Esophagus squamous epithelium (tissue), 5 donors: ENCODE measurements at regions not wholly inside any gene's neighbourhood (a gene's known extent, or its start where the extent isn't known, plus 50 kb on each side); places are given as distances from the start of the nearest gene placed in this dataset.

ENCODE experiments used
- DNase-seq: peaks from one replicate; lab custom pipeline; 2025; lab: John Stamatoyannopoulos, UW
- H3K27ac ChIP-seq, 4 donors: fragments of 200-600 bp; sonication (generic); one replicate each; pipeline ENCODE4 v1.5.1; 2016 to 2019; ENCODE audit warnings: mild to moderate bottlenecking in 1 of 4
- H3K27me3 ChIP-seq, 4 donors: fragments of 200-600 bp; sonication (generic); 1 replicate in 3 of 4; 2 replicates in 1 of 4; pipeline versions ENCODE4 v1.5.1 to v1.6.0; 2017 to 2021; ENCODE audit warnings: antibody characterized with exemption in 1 of 4
- H3K36me3 ChIP-seq, 3 donors: fragments of 200-600 bp; sonication (generic); one replicate each; pipeline ENCODE4 v1.5.1; 2016 to 2019
- H3K4me1 ChIP-seq, 3 donors: fragments of 200-600 bp; sonication (generic); one replicate each; pipeline ENCODE4 v1.5.1; 2017 to 2019
- H3K4me3 ChIP-seq, 4 donors: fragments of 200-600 bp; sonication (generic); 1 replicate in 3 of 4; 2 replicates in 1 of 4; pipeline ENCODE4 v1.5.1; 2016 to 2019; ENCODE audit warnings: mild to moderate bottlenecking in 2 of 4, moderate library complexity in 1 of 4
- H3K9me3 ChIP-seq, 3 donors: fragments of 200-600 bp; sonication (generic); one replicate each; pipeline ENCODE4 v1.5.1; 2016 to 2019
- POLR2A ChIP-seq, 4 donors: fragments of 450-650 bp; IDR thresholded peaks; one replicate each; pipeline ENCODE4 v1.6.1; 2017; ENCODE audit warnings: antibody characterized with exemption in 4 of 4, mild to moderate bottlenecking in 4 of 4, moderate library complexity in 3 of 4
- WGBS, 2 donors: methylation state at CpG; one replicate each; pipeline ENCODE4 v1.1.5; 2018; 5-methylcytosine and 5-hydroxymethylcytosine counted together
- intact Hi-C: fragments of 100-400 bp; cut with DNase I; formaldehyde crosslinking; loops from one replicate; pipeline ENCODE4 v1.15.0; 2022
- TF ChIP-seq, protein P1 (sequence below), 6 experiments: fragments of 450-650 bp in 4 of 6; fragments of 200-600 bp in 2 of 6; sonication (generic) in 2 of 6; IDR thresholded peaks; one replicate each; pipeline ENCODE4 v1.5.1; 2016 to 2019; ENCODE audit warnings: antibody characterized with exemption in 6 of 6, mild to moderate bottlenecking in 4 of 6, moderate library complexity in 4 of 6
- donor health status: DM: yes; HTN: yes; CAD: no.

DNA sequence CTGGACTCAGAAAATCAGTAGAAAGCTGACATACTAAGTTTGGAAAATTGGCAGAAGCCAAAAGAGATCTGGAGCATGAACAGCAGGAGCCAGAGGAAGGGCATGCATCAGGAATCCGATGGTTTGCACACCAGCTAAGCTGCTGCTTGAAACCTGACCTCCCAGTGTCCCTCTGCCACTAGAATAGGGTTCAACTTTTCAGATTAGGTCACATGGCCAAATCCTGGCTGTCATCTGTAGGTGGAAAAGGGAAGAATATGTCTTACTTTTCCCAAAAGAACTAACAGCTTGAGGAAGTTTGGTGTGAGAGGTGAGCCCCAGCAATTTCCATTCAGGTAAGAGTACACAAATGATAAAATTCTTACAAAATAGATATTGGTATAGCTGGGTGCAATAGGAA is 732.6 kb downstream of the RERGL start:
- no peaks in the 10 kb centered on the region for H3K4me1 ChIP-seq
- TF ChIP-seq POLR2A (IDR thresholded peaks at IDR 0.05) = no peak
- TF ChIP-seq, protein P1, sequence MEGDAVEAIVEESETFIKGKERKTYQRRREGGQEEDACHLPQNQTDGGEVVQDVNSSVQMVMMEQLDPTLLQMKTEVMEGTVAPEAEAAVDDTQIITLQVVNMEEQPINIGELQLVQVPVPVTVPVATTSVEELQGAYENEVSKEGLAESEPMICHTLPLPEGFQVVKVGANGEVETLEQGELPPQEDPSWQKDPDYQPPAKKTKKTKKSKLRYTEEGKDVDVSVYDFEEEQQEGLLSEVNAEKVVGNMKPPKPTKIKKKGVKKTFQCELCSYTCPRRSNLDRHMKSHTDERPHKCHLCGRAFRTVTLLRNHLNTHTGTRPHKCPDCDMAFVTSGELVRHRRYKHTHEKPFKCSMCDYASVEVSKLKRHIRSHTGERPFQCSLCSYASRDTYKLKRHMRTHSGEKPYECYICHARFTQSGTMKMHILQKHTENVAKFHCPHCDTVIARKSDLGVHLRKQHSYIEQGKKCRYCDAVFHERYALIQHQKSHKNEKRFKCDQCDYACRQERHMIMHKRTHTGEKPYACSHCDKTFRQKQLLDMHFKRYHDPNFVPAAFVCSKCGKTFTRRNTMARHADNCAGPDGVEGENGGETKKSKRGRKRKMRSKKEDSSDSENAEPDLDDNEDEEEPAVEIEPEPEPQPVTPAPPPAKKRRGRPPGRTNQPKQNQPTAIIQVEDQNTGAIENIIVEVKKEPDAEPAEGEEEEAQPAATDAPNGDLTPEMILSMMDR (IDR thresholded peaks at IDR 0.05) = no peak
- H3K36me3 ChIP-seq = no peaks in the 10 kb centered on the region
- no peaks in the 10 kb centered on the region for H3K27me3 ChIP-seq
- no peaks in the 10 kb centered on the region for H3K9me3 ChIP-seq
- H3K27ac ChIP-seq = no peak overlapping the region
- 31% methylated on average over 1 of the region's 1 CpG; no CpG with 5 or more reads in 1 of the 2 donors for WGBS, 2 donors
- no peak for DNase-seq
- H3K4me3 ChIP-seq = no peak overlapping the region
- intact Hi-C loops = no loop called here

DNA sequence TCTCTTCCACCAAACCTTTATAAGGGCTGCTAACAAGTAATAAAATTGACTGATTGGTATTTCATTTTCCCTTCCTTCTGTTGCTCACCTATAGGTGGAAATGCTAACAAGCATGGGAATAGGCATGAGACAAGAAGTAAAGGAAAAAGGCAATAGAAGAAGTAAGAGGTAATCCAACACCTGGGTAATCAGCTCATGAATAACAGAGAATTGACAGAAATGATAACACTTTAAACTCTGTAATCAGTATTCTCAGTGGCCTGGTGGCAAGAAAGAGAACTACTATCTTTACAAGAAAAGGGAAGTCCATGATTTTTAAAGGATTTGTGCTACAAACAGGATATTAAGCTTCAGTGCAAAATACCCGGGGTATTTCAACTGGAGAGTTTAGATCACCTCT is 737.8 kb downstream of the RERGL start:
- no peaks in the 10 kb centered on the region for H3K36me3 ChIP-seq
- no peaks in the 10 kb centered on the region for H3K27me3 ChIP-seq
- H3K9me3 ChIP-seq = no peaks in the 10 kb centered on the region
- WGBS, 2 donors = 46 to 54% methylated on average over 1 of the region's 1 CpG
- TF ChIP-seq, protein P1 (IDR thresholded peaks at IDR 0.05) = no peak
- TF ChIP-seq POLR2A (IDR thresholded peaks at IDR 0.05) = no peak
- H3K4me3 ChIP-seq = no peak overlapping the region
- no peaks in the 10 kb centered on the region for H3K4me1 ChIP-seq
- no peak for DNase-seq
- intact Hi-C loops = no loop called here
- no peak overlapping the region for H3K27ac ChIP-seq

DNA sequence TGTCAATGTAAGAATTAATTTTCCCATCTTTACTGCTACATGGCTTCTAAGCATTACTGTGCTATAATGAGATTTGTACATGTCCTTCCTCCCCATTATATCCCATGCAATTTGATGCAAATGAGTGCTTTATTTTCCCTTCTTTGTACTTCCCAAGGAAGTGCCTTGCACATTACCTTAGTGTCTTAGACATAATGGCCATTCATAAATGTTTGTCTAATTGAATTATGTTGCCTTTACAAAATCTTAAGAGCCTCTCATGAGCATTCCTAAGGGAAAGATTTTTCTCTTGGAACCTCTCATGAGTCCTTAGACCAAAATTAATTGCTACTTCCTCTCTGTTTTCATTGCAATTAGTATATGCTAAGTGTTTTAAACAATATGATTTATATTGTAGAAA is 741.7 kb downstream of the RERGL start:
- Histone ChIP-seq H3K27me3 (no peaks in the 10 kb centered on the region), H3K36me3 (no peaks in the 10 kb centered on the region), H3K4me3 (no peak overlapping the region), H3K4me1 (no peaks in the 10 kb centered on the region), H3K9me3 (no peaks in the 10 kb centered on the region), H3K27ac (no peak overlapping the region)
- intact Hi-C loops = no loop called here
- no peak for DNase-seq
- TF ChIP-seq, protein P1 (IDR thresholded peaks at IDR 0.05) = no peak
- TF ChIP-seq POLR2A (IDR thresholded peaks at IDR 0.05) = no peak

DNA sequence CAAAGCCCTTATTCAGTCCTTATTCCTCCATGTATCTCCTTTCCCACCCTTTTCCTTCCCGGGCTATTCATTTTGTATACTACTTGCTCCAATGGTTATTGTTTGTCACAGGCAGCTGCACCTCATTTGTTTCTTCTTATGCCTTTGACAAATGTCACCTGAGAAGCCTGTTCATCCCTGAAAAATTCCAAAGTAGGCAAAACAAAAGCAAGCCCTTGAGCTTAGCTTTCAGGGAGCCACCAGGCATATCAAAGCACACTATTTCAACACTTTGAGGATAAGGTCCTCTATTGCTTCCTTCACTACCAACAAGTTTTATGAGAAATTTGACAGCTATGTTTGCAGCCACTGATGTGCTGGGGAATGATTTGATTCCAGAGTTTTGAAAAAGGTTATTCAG is 738.7 kb upstream of the LMO3 start:
- WGBS, 2 donors = 42 to 64% methylated on average over 1 of the region's 1 CpG
- no peaks in the 10 kb centered on the region for H3K27me3 ChIP-seq
- no peak overlapping the region for H3K27ac ChIP-seq
- no peaks in the 10 kb centered on the region for H3K4me1 ChIP-seq
- intact Hi-C loops = no loop called here
- no peak for DNase-seq
- no peak overlapping the region for H3K4me3 ChIP-seq
- TF ChIP-seq, protein P1 (IDR thresholded peaks at IDR 0.05) = no peak
- no peak for TF ChIP-seq POLR2A (IDR thresholded peaks at IDR 0.05)
- peaks cover 0 to 5% (median 0%) of the 10 kb centered on the region in 3 donors for H3K9me3 ChIP-seq
- no peaks in the 10 kb centered on the region for H3K36me3 ChIP-seq

DNA sequence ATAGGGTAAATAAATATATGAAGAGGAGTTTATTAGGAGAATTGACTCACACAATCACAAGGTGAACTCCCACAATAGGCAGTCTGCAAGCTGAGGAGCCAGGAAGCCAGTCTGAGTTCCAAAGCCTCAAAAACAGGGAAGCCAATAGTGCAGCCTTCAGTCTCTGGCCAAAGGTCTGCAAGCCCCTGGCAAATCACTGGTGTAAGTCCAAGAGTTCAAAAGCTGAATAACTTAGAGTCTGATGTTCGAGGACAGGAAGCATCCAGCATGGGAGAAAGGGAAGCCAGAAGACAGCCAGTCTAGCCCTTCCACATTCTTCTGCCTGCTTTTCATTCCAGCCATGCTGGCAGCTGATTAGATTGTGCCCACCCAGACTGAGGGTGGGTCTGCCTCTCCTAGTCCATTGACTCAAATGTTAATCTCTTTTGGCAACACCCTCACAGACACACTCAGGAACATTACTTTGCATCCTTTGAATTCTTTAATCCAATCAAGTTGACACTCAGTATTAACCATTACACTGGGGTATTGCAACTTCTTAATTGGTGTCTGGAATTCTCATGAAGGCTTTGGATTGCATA is 736.5 kb upstream of the LMO3 start:
- Histone ChIP-seq H3K27ac (no peak overlapping the region), H3K36me3 (no peaks in the 10 kb centered on the region), H3K4me1 (no peaks in the 10 kb centered on the region), H3K9me3 (peaks cover 0 to 5% (median 0%) of the 10 kb centered on the region in 3 donors), H3K4me3 (no peak overlapping the region), H3K27me3 (no peaks in the 10 kb centered on the region)
- WGBS, 2 donors = 11 to 50% methylated on average over 1 of the region's 1 CpG
- intact Hi-C loops = no loop called here
- TF ChIP-seq POLR2A (IDR thresholded peaks at IDR 0.05) = no peak
- TF ChIP-seq, protein P1 (IDR thresholded peaks at IDR 0.05) = no peak
- no peak for DNase-seq
